HG03439 (cell line): ENCODE measurements at regions not wholly inside any gene's neighbourhood (a gene's known extent, or its start where the extent isn't known, plus 50 kb on each side); places are given as distances from the start of the nearest gene placed in this dataset.

Experiments
- ATAC-seq: cut with Tn5 transposase; IDR thresholded peaks from one replicate; pipeline ENCODE4 v1.9.1; 2021; ENCODE audit warnings: mild to moderate bottlenecking, moderate library complexity; ENCODE audit not compliant: unreplicated experiment

DNA sequence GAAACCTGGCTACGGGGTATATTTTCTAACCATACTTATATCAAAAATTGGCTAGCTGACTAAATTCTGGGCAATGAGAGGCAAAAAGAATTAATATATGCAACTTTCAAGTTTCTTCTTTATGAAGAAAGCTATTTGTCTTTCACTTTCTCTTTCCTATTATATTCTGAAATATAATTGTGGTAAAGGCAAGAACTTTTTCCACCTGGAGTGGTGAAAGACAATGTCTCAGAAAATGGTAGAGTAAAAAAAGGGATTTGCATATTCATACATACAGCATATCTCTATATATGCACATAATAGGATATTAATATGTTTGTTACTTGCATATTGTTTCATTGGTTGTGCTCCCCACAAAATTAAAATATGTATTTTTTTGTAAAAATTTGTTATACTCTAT, 793.8 kb downstream of the PLA2G4A start:
- ATAC-seq, result no peak

DNA sequence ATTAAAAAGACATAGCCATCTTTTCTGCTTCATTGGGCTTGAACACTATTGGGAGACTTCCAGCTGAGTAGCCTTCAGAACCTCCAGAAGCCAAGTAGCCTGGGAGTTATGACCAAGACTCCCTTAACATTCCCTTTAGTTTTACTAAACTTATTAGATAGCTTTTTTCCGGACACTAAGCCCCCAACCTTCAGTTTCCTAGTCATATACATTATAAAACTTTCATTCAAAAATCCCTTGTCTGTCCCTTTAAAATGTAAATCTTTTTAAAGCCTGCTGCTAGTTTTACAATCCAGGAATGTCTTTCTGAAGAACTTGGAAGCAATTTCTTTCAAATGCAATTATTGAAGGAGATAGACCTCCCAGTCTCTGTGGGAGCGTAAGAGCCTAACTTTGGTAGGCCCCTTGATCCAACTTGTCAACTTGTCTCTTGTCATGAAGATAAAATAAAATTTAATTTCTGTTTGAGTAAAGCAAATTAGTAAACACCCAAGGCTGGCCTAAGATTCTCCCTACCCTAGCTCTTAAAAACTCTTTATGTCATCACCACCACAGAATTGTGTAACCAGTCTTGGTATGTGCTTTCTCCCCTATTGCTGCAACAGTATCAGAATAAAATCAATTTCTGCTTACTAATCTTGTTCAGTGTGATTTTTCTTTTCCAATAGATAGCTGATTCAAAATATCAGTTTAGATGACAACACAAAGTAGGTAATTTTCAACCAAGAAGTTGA, 796.2 kb downstream of the PLA2G4A start:
- ATAC-seq, result no peak

GRCh38 chr1:187626056-187626455, 797.3 kb downstream of the PLA2G4A start:
- ATAC-seq, result no peak

DNA sequence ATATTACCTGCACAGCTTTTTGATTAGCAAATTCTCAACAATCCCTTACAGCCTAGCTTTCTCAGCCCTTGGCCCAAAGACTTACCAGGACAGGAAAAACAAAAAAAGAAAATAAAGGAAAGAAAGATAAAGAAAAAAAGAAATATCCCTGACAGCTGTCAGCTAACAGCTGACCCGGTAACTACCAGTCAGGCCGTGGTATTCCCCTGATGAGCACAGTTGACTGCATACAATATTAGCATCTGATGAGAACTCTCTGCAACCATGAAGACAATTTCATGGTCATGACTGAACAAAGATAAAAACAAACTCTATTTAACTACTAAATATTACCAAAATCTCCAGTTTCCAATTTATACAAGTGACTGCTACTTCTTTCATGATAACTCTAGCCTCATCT, 798.8 kb downstream of the PLA2G4A start:
- ATAC-seq, result no peak

GRCh38 chr1:187629075-187629474, 800.3 kb downstream of the PLA2G4A start:
- ATAC-seq, result no peak

GRCh38 chr1:187630653-187631380, 802.1 kb downstream of the PLA2G4A start:
- no peak for ATAC-seq

- ATAC-seq, result no peak
Observed at GRCh38 chr1:187631381-187631675, 802.6 kb downstream of the PLA2G4A start.

DNA sequence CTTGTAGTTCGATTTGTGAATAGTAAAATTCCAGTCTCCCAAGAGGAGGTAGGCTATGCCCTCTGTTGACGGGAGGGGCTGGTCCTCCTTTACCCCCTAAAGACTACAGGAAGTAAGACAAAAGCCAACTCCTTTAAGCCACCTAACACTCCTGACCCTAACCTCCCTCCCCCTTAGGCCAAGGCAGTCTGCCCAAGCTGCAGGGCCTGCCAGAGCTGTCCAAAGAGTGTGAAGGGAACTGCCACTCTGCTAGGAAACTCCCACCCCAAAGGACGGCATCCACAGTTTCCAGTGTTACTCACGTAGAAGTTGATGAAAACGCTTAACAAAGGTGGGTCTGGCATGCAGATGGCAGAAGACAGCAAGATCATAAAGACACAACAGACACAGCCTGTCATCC, 803.2 kb downstream of the PLA2G4A start:
- no peak for ATAC-seq

GRCh38 chr1:187634940-187635339, 806.2 kb downstream of the PLA2G4A start:
- ATAC-seq, result no peak

DNA sequence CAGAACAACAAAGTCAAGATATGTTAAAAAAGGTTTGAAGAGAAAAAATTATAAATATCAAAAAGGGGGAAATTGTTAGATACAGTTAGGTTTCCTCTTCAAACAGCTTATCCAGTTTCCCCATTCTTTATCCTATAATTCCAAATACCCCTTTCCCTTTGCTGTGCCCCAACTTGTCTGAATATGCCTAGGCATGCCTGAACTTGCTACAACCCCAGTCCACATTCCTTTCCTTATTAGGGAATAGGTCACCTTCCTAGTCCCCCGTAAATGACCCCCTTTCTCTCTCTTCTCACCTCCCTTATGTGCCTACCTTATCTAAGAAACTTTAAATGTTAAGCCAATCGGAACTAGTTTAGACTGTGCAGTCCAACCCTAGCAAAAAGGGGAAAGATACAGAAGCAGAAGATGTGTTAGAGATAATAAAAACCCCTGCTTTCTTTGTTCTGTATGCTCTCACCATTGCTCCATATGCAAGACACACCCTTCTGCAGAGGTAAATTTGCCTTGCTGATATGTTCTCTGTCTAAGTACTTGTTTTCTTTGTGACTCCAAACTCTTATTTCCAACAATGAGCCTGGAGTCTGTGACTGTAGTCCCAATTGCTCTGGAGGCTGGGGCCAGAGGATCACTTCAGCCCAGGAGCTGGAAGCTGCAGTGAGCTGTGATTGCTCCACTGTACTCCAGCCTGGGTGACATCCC, 810.1 kb downstream of the PLA2G4A start:
- no peak for ATAC-seq

- ATAC-seq, result no peak
Observed at GRCh38 chr1:187641015-187641414, 812.3 kb downstream of the PLA2G4A start.

DNA sequence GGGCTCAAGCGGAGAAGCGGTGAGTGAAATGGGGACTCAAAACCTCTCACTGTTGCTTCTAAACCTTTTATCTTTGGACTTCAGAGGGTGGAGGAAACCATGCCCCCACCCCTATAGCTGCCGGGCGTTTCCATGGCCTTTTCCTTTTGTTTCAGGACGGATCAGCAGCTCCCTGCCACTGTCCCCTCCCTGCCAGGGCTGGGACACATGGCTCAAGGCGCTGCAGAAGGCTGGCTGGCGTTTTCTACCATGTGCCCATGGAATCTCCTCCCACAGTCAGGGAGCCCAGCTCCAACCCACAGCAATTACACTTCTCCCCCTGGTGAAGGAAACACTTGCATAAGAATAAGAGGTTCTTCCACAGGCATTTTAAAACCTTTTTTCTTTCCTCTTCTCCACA, 812.7 kb downstream of the PLA2G4A start:
- ATAC-seq, result no peak

GRCh38 chr1:187641907-187642306, 813.2 kb downstream of the PLA2G4A start:
- ATAC-seq, result no peak

DNA sequence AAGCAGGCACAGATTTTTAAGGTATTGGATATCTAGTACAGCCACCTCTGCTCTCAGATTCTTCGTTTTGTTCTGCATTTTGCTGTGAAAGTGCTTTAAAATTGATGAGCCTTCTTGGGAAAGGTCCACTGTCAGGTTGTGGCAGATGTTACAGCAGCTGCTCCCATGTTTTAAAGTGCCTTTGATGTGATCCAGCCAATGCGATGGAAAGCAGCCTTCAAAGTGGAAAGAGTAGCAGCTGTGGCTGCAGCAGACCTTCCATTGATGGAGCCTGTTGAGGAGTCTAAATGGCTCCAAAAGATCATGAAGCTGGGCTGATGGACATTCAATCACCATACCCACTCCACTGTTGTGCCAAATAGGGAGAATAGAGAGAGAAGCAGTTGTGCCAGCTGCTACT, 816.9 kb downstream of the PLA2G4A start:
- no peak for ATAC-seq

DNA sequence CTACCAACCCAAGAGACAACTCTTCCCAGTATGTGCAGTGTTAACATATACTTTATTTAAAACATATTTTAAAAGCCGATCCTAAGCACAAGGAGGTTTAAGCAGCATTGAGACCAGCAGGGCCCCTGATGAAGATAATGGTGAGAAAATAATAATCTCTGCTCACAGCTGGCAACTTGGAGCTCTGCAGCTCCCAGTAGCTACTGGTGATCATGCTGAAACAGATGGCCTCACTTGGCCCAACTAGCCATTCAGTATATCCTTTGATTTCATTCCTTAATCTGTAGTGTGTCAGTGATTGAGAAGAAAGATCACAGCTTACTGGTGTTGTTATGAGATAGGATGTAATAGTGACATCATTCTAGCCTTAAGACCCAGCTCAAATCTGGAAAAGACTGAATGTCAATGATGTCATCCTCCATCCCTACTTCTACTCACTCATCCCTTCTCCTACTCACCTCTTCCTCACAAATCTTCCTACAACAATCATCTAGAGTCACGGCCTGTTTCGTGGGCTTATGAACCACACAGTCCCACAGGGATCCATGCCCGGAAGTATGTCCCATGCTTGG, 817.9 kb downstream of the PLA2G4A start:
- no peak for ATAC-seq

GRCh38 chr1:187648091-187648490, 819.3 kb downstream of the PLA2G4A start:
- ATAC-seq, result no peak

- no peak for ATAC-seq
Observed at GRCh38 chr1:187654635-187655034, 825.9 kb downstream of the PLA2G4A start.

GRCh38 chr1:187655104-187655503, 826.4 kb downstream of the PLA2G4A start:
- no peak for ATAC-seq

GRCh38 chr1:187665483-187665882, 836.7 kb downstream of the PLA2G4A start:
- no peak for ATAC-seq

- no peak for ATAC-seq
Observed at GRCh38 chr1:187680823-187681222, 852.1 kb downstream of the PLA2G4A start.

- no peak for ATAC-seq
Observed at GRCh38 chr1:187682112-187682511, 853.4 kb downstream of the PLA2G4A start.

- ATAC-seq, result no peak
Observed at GRCh38 chr1:187685333-187685732, 856.6 kb downstream of the PLA2G4A start.
